GM12873 (cell line): ENCODE measurements at regions not wholly inside any gene's neighbourhood (a gene's known extent, or its start where the extent isn't known, plus 50 kb on each side); places are given as distances from the start of the nearest gene placed in this dataset.

Experiments used
- CTCF ChIP-seq: IDR thresholded peaks from 2 replicates; pipeline ENCODE4 v1.5.1; 2012; ENCODE audit warnings: low read depth, mild to moderate bottlenecking, moderate library complexity, low read length, control low read depth; ENCODE audit not compliant: insufficient read depth; ENCODE audit errors: missing control alignments

GRCh38 chrX:39674490-39675161, 423.1 kb downstream of the BCOR start:
- no peak for TF ChIP-seq CTCF

DNA sequence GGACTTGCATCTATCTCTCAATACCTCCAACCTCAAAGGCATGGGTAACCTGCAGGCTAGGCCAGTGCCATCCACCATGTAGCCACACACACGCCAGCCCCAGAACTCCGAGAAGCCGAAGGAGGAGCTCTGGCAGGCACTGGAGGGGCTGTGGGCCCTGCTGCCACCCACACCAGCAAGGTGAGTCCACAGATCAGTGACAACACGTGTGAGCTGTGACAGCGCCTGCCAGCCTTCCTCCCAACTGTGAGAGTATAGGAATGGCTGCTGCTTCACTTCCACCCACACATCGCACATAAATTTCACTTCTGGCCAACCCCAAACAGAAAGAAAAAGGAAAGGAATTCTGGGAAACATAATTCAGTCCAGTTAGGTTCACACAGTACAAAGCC, 422.6 kb downstream of the BCOR start:
- no peak for TF ChIP-seq CTCF

DNA sequence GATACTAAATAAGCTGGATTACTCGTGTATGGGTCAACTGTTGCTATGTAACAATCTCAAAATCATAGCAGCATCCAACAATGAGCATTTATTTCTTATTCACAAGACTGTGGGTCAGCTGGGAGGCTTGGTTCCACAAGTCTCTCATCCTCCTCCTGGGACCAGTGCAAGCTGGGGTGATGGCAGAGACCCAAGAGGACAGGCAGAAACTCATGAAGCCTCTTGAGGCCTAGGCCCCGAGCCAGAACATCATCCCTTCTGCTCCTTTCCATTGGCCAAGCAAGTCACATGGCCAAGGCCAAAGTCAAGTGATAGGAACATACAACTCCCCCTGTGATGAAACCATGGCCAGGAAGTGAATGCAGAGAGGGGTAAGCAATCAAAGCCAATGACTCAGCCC, 422.1 kb downstream of the BCOR start:
- no peak for TF ChIP-seq CTCF

DNA sequence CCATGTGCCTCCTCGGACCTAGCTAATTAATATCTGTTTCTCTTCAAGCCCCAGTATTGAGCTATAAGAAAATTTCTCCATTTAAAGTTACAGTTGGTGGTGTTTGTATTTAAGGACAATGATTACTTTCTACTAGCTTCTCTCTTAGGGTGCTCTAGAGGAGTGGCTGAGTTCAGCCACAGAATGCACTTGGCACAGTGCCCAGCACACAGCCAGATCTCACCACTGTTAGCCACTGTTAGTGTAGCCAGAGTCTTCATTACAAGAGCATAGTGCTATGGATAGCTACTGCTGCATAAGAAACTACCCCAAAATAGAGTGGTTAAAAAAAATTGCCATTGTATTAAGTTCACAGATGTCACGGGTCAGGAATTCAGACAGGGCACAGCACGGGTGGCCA, 421.3 kb downstream of the BCOR start:
- TF ChIP-seq CTCF: no peak

DNA sequence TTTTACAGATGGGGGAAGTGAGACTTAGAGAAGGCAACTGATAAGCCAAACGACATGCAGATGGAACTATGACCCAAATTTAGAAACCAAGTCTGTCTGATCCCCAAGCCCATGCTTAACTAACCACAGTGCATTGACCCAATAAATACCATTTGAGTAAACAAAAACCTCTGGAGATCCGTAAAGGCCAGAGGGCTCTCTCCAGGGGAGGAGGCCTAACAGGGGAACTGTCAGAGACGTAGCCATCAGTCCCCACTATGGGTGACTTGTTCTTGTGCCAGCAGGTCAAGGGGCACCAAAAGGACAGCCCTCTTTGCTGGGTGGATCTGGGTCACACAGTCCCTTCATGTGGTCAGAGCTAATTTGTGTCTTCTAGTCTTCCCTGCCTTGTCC, 420.2 kb downstream of the BCOR start:
- no peak for TF ChIP-seq CTCF

- no peak for TF ChIP-seq CTCF
These were observed 419.6 kb downstream of the BCOR start for GRCh38 chrX:39677978-39678791.

DNA sequence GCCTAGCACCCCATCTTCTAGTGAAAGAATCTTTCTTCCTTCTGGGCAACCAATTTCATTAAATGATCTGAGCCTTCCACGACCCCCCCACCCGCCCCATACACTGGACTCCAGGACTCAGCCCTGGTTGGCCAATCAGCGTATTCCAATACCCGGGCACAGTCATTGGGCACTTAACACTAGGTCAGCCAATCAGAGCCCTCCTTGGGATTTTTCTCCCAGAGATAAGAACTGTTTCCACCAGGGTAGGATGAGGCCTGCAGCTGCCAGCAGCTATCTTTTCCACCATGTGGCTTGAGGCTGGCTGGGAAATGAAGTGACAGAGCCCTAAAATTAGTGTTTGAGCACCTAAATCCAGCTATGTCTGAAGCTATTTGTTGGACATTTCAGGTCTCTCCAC, 418.8 kb downstream of the BCOR start:
- no peak for TF ChIP-seq CTCF
